HL-60 (cell line): ENCODE measurements at regions not wholly inside any gene's neighbourhood (a gene's known extent, or its start where the extent isn't known, plus 50 kb on each side); places are given as distances from the start of the nearest gene placed in this dataset.

ENCODE experiments used
- CTCF ChIP-seq: IDR thresholded peaks from one replicate; pipeline ENCODE4 v1.5.1; 2011; ENCODE audit warnings: low read length, control low read depth, inconsistent platforms; ENCODE audit not compliant: insufficient read depth
- GABPA ChIP-seq: IDR thresholded peaks from 2 replicates; pipeline ENCODE4 v1.6.1; 2012; ENCODE audit warnings: low read depth
- POLR2AphosphoS5 ChIP-seq: IDR thresholded peaks from 2 replicates; pipeline ENCODE4 v1.6.1; 2012; ENCODE audit warnings: low read depth
- REST ChIP-seq: IDR thresholded peaks from 2 replicates; pipeline ENCODE4 v1.6.1; 2012; ENCODE audit warnings: low read depth; ENCODE audit not compliant: insufficient replicate concordance
- SPI1 ChIP-seq: IDR thresholded peaks from 2 replicates; pipeline ENCODE4 v1.6.1; 2012; ENCODE audit warnings: low read depth, mild to moderate bottlenecking, borderline replicate concordance

- TF ChIP-seq POLR2AphosphoS5 (no peak), CTCF (no peak), REST (no peak), GABPA (no peak), SPI1 (no peak)
These were observed 378.3 kb downstream of the FBXW7 start for GRCh38 chr4:152157629-152158028.
